Cerebellar cortex (tissue), 1 donor: ENCODE measurements at regions not wholly inside any gene's neighbourhood (a gene's known extent, or its start where the extent isn't known, plus 50 kb on each side); places are given as distances from the start of the nearest gene placed in this dataset.

Source experiments
- DNase-seq: peaks from one replicate; pipeline ENCODE4 v3.0.0-alpha.2; 2015; ENCODE audit warnings: low spot score

GRCh38 chr16:85173981-85174751 is 61.9 kb upstream of the CIBAR2 start:
- DNase-seq = peak; percentile 52

GRCh38 chr16:85174871-85175723 is 62.8 kb upstream of the CIBAR2 start:
- DNase-seq = no peak

- DNase-seq = no peak
Measured at GRCh38 chr16:85175724-85176233, 63.5 kb upstream of the CIBAR2 start.

GRCh38 chr16:85176541-85177447 is 64.5 kb upstream of the CIBAR2 start:
- no peak for DNase-seq

- DNase-seq = no peak
Measured at GRCh38 chr16:85177448-85177846, 65.2 kb upstream of the CIBAR2 start.

- no peak for DNase-seq
Measured at GRCh38 chr16:85178006-85178591, 65.8 kb upstream of the CIBAR2 start.

- DNase-seq = no peak
Measured at GRCh38 chr16:85178596-85178995, 66.3 kb upstream of the CIBAR2 start.

GRCh38 chr16:85179344-85180046 is 67.2 kb upstream of the CIBAR2 start:
- DNase-seq = peak; percentile 25

GRCh38 chr16:85180047-85180826 is 68.0 kb upstream of the CIBAR2 start:
- no peak for DNase-seq

GRCh38 chr16:85180827-85181738 is 68.8 kb upstream of the CIBAR2 start:
- no peak for DNase-seq

GRCh38 chr16:85181739-85182129 is 69.5 kb upstream of the CIBAR2 start:
- DNase-seq = no peak

- DNase-seq = no peak
Measured at GRCh38 chr16:85182286-85182685, 70.0 kb upstream of the CIBAR2 start.

GRCh38 chr16:85182774-85183173 is 70.5 kb upstream of the CIBAR2 start:
- no peak for DNase-seq

GRCh38 chr16:85183564-85183963 is 71.3 kb upstream of the CIBAR2 start:
- DNase-seq = no peak

- DNase-seq = no peak
Measured at GRCh38 chr16:85184404-85184803, 72.1 kb upstream of the CIBAR2 start.

GRCh38 chr16:85185303-85186100 is 73.2 kb upstream of the CIBAR2 start:
- DNase-seq = no peak

- no peak for DNase-seq
Measured at GRCh38 chr16:85187002-85187401, 74.7 kb upstream of the CIBAR2 start.

GRCh38 chr16:85187447-85187846 is 75.2 kb upstream of the CIBAR2 start:
- no peak for DNase-seq
